GM21528 (cell line): ENCODE measurements at regions not wholly inside any gene's neighbourhood (a gene's known extent, or its start where the extent isn't known, plus 50 kb on each side); places are given as distances from the start of the nearest gene placed in this dataset.

Experiments
- ATAC-seq: cut with Tn5 transposase; IDR thresholded peaks from one replicate; pipeline ENCODE4 v1.9.1; 2021; ENCODE audit warnings: mild to moderate bottlenecking, moderate library complexity; ENCODE audit not compliant: unreplicated experiment, low FRiP score

DNA sequence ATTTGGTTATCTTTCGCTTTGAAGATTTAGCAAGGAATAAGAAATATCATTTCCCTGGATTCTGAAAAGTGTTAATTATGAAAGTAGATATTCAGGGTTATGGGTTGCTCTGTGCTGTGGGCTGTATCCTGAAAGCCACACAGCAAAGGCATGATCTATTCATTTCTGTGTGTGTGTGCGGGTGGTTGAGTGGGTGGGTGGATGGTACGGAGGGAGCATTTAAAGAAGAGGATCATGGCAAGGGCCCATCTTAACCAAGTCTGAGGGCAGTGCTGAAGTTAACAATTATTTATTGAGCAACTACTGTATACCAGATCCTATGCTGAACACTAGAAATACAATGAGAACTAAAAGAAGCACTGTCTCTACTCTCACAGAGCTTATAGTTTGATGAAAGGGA lies 178.2 kb upstream of the ZEB2 start:
- no peak for ATAC-seq

DNA sequence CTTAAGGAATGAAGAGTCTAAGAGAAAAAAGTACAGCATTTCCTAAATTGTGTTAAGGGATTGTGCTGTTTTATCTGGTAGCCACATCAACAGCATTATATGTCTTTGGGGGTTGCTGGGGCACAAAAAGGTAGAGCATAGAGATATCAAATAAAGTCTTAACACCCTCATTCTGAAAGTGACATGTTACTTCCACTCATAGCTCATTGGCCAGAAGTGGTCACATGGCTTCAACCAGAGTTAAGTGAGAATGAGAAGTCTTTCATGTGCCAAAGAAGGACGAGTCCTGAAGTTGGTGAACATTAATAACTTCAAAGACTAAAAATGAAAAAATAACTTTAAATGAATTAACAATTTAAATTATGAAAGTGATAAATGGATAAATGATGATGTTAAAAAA lies 175.7 kb upstream of the ZEB2 start:
- ATAC-seq: no peak

- ATAC-seq: no peak
Measured at GRCh38 chr2:144694456-144694855, 174.5 kb upstream of the ZEB2 start.

GRCh38 chr2:144693179-144693578 lies 173.3 kb upstream of the ZEB2 start:
- no peak for ATAC-seq

GRCh38 chr2:144692661-144693060 lies 172.7 kb upstream of the ZEB2 start:
- ATAC-seq: no peak

DNA sequence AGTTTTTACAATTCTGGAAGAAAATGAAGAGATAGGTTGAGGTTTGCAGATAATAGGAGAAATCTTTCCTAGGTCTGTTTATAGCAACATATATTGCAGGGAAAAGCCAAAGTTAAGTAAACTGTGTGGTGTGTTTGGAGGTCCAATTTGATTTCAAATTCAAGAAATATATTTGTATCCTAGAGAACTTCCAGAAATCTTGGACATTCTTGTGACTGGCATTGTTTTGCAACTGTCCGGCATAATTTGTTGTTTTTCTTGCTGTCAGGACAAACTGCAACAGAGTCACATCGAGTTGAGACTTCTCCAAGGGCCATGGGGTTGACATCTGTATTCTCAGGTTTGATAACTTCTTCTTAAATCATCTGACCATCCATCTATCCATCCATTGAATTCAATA lies 170.9 kb upstream of the ZEB2 start:
- ATAC-seq: no peak

GRCh38 chr2:144686518-144687215 lies 166.7 kb upstream of the ZEB2 start:
- no peak for ATAC-seq

DNA sequence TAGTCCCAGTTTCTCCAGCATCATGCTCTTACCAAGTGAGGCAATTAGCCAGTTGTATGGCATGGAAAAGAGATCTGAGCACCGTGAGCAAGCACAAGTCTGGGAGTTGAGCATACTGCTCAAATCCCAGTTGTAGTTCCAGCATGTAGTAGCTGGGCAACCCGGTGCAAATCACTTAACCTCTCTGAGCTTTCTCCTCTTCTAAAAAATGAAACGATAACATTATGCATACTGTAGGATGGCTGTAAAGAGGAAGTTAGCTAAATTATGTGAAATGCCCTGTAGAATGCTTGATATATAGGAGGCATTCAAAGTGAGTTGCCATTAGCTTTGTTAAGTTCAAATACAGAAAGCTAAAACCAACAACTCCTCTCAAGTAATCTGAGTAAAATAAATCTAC lies 164.0 kb upstream of the ZEB2 start:
- ATAC-seq: no peak

DNA sequence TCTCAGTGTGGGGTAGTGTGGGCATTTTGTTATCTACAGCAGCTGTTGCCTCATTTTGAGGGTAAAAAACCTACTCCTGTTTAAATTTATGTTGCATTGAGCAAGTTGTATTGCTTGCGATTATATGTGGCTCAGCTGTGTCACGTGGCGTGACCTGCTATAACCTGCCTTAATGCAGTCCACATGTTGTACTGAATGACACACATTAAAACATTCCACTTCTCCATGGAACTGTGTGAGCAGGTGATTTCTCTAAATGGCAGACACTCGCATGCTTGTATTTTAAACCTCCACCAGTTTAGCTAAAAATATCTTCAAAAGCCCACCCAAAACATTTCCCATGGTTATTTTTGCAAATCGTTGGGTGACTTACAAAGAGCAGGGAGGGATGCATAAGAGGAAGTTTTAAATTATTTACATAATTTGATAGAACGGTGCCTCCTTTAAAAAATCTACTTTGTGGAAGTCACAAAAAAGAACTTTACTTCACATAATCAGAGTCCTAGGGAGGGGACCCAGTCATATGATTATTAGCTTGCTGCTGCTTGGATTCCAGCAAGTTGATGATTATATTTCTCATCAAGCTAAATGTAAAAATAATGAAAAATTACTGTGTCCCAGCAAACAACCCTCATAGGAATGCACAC lies 163.3 kb upstream of the ZEB2 start:
- no peak for ATAC-seq

GRCh38 chr2:144682248-144682647 lies 162.3 kb upstream of the ZEB2 start:
- no peak for ATAC-seq

DNA sequence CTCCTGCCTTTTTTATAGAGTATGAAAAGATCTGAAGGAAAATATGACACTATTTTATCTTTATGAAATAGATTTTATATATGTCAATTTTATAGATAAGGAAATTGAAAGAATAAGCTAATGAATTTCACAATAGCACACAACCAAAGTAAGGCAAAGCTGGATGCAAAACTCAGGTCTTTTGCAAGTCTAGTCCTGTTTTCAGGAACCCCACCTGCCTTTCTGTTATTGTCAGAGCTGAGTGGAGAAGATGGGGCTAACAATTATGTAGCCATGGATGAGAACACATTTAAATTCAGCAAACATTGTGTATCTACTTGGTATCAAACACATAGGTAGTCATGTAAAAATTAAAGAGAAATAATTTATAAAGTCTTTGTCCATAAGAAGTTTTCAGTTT lies 161.5 kb upstream of the ZEB2 start:
- no peak for ATAC-seq

DNA sequence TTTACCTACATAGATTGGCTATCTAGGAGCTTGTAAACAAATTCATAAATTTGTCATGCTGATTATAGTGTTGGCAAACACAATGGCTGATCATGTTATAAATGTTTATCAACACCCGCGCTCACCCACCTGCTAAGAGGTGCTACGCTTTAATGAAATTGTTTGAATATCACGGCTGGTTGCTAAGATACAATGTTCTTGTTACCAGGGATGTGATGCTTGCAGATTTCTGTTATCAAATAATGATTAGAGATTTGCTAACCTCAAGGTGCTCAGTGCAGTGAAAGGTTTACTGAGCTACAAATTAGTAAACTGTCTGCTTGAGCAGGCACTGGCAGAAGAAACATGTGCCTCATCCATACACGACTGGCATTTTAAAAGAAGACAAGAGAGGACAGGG lies 160.0 kb upstream of the ZEB2 start:
- ATAC-seq: no peak

GRCh38 chr2:144678736-144679135 lies 158.8 kb upstream of the ZEB2 start:
- no peak for ATAC-seq

- no peak for ATAC-seq
Measured at GRCh38 chr2:144675731-144676130, 155.8 kb upstream of the ZEB2 start.

- no peak for ATAC-seq
Measured at GRCh38 chr2:144675331-144675730, 155.4 kb upstream of the ZEB2 start.

GRCh38 chr2:144674071-144674470 lies 154.2 kb upstream of the ZEB2 start:
- ATAC-seq: no peak

DNA sequence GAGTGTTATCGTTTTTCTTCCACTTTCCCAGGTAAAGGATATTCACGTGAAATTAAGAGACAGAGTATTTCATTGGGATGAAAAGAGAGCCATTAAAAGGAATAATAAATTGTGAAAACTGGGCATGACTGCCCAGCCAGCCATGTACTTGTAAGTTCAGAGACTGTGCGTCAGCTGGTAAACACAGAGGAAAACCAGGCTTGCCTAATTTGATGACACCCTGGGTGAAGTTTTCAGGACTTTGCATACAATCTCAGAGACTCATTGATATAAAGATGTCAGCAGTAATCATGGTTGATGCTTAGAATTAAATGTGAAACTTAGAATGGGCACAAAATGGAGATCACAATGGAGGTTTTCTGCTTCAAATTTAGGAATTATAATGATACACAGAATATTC lies 153.5 kb upstream of the ZEB2 start:
- ATAC-seq: no peak

DNA sequence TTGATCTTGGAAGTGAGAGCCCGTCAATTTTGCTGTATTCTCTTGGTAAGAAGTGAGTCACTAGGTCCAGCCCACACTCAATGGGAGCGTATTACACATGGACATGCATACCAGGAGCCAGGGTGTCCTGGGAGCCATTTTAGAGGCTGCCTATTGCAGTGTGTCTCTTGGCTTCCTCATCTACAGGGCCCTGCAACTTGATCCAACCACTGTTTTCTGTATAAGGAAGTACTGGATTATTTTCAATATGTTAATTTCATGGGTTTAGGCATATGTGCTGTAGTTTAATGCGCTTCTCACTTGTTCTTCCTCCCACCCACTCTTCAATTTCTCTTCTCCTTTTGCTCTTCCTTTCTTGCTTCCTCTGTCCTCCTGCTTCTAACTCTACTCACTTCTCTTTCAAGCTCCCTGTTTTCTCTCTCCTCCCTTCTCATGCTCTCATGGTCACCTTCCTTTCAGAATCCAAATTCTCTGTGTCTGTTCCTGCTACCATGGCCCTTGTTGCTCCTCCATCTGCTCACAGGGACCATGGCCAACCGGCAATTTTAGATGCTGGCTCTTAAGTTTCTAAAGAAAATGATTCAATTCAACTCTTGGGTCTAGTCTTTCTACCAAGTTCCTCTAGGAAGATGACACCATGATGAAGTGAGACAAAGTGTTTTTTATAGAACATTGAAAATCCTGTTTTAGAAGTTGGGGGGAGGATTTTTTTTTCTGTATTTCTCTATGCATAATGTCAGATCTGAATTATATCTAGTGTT lies 152.0 kb upstream of the ZEB2 start:
- ATAC-seq: no peak

- ATAC-seq: no peak
Measured at GRCh38 chr2:144670738-144671137, 150.8 kb upstream of the ZEB2 start.

DNA sequence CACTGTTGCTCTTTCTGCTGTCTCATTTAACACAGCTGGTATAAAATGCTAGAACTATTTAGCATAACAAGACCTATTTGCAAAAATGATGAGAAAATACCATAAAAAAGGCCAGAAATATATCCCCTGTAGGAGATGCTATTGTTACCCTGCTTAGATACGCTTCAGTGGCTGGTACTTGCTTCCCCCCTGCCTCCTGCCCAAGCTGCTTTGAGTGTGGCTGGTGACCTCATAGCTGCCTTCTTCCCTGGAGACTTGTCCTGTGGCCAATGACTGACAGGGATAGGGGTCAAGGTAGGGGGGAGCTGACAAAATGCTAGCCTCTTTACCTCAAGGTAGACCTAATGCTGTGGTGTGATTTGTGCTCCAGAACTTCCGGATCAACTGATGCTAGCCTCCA lies 150.2 kb upstream of the ZEB2 start:
- ATAC-seq: no peak

DNA sequence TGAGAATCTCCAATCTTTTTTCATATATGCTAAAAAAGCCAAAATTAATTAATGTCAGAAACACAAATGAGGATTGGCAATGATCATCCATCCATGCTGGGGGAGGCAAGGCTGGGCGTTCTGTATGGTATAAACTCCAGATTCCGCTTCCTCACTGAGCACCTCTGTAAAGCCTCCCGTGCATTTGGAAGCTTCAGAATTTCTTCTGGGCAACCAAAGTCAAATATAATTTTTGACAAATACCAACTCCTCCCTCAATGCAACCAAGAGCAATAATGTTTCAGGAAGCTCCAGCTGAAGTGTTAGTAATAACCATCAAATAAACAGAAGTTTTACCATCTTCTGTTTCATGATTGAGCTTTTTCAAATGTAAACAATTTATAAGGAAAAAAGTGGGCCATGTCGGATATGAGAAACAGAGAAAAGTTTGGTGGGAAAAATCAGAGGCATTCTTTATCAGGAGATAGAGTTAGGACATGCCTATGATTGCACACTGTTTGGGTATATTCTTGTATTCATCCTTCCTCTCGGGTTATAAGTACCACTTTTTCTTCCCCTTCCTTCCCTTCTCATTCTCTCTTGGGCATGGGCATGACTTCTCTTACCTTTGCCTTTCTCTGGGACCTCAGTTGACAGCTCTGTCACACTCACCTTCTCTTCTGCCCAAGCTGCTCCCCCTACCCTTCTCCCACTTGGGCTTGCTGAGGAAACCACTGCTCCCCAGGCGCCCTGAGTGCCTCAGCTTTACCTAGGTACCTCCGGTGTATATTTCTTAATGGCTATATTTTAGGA lies 149.5 kb upstream of the ZEB2 start:
- ATAC-seq: no peak
